Activated CD4-positive, alpha-beta T cell treated with anti-CD3 and anti-CD28 coated beads for 1 hour (primary cell): ENCODE measurements at regions not wholly inside any gene's neighbourhood (a gene's known extent, or its start where the extent isn't known, plus 50 kb on each side); places are given as distances from the start of the nearest gene placed in this dataset.
"Not testable (repeated sequence)": the region's sequence is repeated elsewhere in the genome, so short reads cannot be mapped to it uniquely, and the experiment has no call there.

Experiments used
- DNase-seq: peaks from one replicate; pipeline ENCODE4 v3.0.0-alpha.2; 2020

DNA sequence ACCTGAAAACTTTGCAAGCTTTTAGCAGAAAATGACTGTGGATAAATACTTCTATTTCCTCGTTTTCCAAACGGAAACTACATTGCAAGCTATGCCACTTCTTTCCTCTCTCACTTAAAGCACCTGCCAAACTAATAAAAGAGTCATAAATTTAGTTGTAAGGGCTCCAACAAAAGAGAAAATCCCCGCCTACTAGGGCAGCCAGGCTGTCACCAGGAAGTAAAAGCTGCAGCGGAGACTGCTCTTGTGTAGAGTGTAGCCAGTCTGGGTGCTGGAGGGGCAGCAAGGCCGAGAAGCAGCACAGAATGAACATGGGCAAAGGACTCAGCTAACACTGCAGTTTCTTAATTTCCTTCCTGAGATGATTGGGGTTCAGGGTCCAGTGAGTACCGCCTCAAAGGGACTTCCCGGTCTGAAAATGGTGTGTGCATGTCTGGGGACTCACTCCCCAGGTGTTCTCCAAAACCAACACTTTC, 89.3 kb upstream of the MAML3 start:
- DNase-seq, result no peak

DNA sequence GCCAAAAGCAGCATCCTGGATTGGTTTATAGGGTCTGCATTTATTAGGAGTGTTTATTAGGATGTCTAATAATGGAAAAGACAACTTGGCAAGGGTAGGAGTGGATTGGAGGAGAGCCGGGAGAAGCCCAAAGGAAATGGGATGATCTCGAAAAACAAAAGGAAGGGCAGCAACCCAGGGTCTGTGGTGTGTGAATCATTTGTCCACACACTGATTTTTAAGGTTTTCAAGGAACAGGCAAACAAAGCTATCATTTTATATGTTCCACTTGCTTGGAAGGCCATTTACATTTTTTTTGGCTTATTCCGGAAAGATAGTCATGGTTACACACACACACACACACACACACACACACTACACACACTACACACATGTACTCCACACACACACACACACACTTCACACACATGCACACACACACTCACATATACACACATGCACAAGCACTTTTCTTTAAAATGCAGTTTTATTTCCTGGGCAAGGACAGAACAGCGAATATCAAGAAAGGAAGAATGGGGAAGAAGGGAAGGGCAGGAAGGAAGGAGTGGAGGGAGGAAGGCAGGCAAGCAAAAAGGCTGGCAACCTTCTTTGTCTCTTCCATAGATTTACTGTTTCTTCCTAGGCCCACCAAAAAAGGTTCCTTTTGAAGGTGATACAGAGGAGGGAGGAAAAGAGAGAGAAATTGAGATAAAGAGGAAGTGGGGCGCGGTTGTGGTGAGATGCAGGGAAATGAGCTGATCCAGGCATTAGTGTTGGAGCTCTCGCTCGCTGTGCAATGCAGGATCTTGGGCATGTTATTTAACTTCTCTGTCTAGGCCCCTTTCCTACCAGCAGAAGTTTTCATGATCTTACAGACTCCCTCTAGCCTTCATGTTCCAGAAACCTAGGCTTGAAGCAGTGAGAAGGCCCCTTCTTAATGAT, 88.6 kb upstream of the MAML3 start:
- DNase-seq, result no peak

DNA sequence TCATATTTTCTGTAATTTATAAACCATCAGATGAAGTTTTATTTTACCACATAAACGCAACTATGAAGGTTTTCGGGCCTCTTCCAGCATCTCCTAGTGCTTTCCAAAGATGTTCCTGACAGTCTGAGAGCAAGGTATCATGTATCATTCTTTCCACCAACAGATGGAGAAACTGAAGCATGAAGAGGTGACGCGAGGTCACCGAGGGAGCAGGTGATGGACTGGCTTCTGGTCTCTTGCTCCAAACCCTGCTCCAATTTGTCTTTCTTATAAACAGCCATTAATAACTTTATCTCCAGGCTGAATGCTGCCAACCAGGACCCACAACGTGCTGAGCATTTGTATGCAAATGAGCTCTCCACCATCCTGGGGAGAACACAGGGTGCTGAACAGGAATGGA, 86.3 kb upstream of the MAML3 start:
- no peak for DNase-seq

DNA sequence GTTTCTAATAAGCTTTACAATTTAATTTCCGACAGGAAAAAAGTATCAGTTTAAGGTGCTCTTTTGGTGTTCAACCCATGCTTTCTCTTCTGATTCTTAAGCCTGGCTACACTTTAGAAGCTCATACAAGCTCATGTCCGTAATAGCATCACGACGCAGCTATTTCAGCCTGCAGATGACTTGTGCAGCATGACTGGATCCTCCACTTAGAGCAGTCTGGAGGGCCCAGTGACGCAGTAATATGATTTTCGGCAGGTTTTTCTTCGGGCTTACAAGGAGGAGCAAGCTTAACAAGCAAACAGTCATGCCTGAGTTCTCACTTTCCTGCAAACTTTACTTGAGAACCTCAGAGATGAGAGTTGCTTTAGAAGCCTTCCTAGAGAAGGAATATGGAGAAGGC, 85.3 kb upstream of the MAML3 start:
- no peak for DNase-seq

DNA sequence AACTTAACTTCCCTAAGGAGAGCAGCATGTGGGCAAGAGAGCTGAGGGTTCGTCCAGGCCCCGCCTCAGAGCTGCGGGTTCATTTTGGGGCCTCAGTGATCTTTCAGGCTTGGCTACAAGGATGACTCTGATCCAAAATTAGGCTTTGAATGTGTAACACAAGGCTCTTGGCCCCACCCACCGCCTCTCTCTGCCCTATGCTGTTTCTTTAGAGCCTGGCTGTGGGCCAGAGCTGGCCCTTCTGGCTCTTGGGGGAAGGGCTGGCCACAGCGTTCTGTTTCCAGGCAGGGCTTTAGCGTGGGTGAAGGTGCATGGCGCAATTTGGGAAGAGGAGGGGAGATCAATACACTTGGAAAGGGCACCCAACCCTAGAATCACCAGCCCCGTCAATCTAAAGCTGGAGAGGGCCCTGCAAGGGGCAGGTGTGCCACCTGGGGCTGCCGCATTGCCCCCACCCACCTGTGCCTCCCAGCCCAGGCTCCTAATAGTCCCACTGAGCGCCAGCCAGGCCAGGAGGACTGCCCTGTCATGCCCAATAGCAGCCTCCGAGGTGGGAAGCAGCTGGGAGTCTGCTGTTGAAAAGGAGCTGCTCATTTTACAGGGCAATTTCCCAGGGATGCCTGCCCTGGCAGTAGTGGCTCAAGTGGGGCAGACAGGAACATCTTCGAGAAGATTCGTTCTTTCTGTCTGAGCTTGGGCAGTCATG, 84.5 kb upstream of the MAML3 start:
- no peak for DNase-seq

DNA sequence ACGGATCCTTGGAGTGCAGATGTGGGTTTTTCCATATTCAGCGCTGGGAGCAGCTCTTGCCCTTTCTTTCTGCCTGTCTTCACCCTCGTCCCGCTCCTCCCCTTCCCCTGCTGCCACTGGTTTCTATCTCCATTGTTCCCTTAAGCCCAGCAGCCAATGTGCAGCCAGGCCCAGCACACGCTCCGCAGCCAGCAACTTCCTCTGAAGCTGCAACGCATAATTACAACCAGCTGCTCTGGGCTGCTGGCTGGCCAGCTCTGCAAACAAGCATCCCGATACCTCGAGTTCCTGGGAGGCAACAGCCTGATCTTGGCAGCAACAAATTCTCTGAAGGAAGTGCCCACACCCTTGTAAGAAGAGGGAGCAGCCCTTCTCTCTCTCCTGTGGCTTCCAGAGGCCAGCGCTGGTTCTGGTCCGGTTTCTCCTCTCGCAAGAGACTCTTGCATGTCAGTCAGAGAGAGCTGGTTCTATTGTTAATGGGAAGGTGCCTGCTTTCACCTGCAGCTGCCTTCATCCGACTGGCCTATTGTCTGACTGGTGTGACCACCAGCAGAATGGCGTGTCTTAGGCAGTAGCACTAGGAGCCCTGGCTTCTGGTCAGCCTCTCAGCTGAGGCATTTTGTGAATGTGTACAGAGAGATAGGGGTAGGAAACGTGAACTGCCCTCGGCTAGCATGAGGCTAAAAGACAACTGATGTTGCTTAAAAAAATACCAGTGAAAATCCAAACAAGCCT, 83.8 kb upstream of the MAML3 start:
- DNase-seq, result no peak

DNA sequence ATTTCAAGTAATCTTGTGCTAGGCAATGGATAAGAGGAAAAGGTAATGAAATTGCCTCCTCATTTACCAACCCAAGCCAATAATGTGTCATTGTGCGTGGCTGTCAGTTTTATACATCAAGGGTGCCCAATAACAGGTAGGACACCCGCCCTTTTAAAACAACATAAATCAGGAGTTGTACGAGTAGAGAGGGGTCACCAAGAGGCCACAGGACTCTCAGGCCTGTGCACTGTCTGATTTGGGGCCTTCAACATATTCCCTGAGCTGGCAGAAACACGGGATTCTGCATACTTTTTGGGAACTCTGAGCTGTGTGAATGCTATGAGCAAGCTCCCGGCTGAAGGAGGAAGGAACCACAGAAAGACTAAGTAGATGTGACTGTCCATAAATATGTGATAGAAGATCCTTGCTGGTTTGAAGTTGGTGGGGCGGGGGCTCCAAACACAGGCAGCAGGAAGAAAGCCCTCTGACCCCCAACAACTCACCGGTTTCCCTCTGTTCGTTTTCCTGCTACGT, 82.7 kb upstream of the MAML3 start:
- no peak for DNase-seq

DNA sequence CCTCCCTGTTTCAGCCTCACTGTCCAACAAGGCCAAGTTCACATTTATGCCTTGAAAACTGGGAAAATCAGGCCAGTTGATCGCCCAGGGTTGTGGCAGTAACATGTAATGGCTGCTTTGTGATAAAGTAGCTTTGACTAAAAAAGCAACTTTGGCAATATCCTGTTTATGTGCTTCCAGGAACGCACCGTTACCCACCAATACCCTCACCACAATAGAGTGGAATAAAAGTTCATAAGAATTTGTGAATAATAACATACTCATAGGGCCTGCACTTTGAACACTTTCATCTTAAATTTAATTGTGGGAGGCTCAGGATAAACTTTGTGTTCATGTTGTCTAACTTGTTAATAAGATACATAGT, 80.7 kb upstream of the MAML3 start:
- no peak for DNase-seq

DNA sequence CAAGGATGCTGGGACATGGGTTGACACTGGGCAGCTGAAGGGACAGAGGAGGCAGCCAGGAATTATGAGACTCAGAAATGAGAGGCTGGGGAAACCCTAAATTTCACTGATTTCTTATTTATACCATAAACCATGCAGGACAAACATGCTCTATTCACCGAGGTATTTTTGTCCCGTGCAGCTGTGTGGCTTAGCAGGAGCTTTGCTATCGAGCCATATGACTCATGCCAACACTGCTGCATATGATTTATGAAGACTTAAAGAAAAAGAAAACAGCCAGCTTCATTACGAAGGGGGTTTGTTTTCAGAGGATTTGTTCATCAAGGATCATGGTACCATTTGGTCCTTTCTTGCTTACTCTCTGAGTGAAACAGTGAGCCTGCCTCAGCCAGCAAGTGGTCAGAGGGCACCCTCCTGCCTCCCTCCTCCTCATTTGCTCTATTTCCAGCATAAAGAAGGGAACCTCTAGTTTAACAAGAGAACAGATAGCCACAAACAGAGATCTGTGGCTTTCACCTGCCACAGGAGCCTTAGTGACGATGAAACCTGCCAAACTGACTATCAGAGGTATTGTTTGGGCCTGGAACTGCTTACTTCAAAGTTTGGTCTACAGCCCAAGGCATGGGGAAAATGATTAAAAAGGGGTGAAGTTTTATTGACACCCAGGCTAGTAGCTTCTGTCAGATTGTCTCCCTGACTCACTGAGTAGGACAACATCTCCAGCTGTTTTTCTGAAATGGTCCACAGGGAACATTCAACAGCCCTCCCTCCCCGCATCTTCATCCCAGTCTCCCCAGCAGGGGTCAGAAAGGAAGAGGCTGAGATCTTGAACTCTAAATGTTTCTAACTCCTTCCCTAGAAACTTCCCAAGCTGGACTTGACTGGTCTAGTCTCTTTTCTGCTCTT, 80.1 kb upstream of the MAML3 start:
- DNase-seq, result no peak

DNA sequence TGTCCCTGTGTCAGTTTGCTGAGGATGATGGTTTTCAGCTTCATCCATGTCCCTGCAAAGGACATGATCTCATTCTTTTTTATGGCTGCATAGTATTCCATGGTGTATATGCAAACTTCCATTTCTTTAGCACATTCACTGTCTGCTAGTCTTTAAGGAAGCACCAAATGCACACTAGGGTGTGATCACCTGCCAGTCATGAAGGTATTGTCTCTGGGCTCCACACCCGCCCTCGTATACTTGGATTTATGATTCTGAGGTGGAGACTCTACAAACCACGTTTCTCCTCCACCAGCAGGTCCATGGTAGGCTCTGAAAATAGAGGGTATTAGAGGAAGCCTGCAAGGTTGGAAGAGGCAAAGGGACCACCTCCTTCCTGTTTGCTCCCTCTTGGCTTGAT, 75.9 kb upstream of the MAML3 start:
- DNase-seq, result no peak

DNA sequence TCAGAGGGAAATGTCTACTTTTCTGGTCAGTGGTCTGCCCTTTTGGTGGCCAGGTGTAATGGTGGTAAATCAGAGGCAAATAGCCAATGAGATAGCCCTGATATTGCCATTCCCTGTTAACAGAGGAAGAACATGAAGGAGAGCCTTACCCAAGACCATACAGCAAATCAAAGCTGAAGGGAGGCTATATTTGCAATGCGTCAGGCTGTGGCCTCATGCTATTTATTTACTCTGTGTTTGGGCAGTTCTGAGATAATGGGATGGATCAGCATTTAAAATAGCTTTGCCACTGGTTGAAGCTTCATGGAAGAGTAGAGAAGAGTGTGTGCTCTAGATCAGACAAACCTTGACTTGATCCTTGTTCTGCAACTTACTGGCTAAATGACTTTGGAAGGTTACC, 73.3 kb upstream of the MAML3 start:
- no peak for DNase-seq

DNA sequence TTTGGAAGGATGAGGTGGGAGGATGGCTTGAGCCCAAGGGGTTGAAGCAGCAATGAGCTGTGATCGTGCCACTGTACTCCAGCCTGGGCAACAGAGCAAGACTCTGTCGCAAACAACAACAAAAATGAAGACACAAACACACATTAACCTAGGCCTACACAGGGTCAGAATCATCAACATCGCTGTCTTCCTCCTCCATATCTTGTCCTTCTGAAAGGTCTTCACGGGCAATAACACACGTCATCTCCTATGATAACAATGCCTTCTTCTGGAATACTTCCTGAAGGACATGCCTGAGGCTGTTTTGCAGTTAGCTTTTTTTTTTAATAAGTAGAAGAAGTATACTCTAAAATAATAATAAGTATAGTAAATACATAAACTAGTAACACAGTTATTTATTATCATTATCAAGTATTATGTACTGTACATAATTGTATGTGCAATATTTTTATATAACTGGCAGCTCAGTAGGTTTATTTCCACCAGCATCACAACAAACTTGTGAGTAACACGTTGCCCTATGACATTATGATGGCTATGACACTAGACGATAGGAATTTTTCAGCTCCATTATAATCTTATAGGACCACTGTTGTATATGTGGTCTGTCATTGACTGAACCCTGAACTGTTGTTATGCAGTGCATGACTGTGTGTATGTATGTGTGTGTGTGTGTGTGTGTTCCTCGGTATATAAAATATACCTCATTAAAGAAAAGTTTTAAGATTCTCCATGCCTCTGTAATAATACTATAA, 69.2 kb upstream of the MAML3 start:
- DNase-seq, result no peak

DNA sequence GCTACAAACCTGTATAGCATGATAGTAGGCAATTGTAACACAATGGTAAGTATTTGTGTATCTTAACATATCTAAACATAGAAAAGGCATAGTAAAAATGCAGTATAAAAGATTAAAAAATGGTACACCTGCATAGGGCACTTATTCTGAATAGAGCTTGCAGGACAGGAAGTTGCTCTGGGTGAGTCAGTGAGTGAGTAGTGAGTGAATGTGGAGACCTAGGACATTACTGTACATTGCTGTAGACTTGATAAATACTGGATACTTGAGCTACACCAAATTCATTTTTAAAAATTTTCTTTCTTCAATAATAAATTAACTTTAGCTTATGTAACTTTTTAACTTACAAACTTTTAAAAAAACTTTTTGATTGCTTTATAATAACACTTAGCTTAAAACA, 68.2 kb upstream of the MAML3 start:
- no peak for DNase-seq

DNA sequence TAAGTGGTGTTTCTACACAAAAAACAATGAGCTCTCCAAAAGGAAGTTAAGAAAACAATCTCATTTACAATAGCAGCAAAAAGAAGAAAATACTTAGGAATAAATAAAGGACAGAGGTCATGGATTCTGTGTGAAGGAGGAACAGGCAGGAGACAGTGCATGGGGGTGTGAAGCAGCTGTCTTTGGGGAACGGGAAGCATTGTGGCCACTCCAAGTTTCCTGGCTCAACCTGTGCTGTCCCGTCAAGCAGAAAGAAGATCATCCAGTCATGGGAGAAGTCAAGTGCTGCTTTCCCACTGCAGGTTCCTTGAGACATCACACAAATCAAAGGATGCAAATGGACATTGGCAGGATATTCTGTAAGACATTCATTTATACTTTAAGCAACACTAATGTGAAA, 66.1 kb upstream of the MAML3 start:
- no peak for DNase-seq

DNA sequence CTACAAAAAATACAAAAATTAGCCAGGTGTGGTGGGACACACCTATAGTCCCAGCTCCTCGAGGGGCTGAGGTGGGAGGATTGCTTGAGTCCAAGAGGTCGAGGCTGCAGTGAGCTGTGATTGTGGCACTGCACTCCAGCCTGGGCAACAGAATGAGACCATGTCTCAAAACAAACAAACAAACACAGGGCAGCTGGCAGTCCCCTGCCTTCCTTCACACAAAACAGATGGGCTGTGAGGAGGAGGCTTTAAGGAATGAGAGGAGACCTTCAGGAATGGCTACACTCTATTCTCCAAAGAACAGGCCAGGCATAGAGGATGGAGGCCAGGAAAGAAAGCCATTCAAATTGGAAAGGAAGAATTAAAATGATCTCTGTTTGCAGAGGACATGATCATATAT, 65.6 kb upstream of the MAML3 start:
- no peak for DNase-seq

DNA sequence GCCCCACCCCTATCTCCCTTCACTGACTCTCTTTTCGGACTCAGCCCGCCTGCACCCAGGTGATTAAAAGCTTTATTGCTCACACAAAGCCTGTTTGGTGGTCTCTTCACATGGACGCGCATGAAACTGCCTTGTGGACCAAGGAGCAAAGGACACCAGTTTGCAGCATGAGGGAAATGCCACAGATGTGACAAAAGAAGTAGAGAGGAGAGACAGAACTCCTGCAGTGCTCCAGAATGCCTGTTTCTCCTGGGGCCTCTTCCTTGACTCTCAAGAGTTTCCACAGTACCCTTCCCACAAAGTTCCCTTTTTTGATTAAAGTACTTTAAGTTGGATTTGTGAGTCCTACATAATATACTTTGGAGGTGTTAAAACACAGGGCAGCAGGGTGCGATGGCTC, 65.1 kb upstream of the MAML3 start:
- DNase-seq, result not testable (repeated sequence)

DNA sequence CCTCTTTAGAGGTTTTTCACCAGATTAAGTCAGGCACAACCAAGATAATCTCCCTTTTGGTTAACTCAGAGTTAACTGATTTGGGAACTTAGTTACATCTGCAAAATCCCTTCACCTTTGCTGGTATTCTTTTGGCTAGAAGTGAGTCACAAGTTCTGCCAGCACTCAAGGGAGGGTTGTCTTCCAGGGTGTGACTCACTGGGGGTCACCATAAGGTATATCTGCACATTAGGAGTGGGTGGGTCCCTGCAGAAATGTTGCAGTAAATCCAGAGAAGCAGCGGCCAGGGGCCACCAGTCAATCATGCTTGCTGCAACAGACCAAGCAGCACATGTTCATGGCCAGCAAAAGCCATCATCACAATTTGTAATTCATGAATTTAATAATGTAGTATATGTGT, 59.8 kb upstream of the MAML3 start:
- no peak for DNase-seq

DNA sequence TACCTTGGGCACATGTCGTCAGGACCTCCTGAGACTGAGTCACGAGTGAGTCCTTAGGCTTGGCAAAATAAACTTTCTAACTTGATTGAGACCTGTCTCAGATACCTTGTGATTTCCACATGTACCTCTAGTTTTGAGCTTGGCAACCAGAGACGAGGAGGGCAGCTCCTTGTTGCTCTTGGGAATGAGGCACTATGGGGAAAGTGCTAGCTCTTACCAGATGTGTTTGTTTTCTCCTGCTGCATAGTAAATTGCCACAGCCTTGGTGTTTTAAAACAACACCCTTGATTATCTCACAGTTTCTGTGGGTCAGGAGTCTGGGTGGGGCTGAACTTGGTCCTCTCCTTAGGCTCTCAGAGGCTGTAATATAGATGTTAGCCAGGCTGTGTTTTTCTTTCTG, 59.1 kb upstream of the MAML3 start:
- no peak for DNase-seq

DNA sequence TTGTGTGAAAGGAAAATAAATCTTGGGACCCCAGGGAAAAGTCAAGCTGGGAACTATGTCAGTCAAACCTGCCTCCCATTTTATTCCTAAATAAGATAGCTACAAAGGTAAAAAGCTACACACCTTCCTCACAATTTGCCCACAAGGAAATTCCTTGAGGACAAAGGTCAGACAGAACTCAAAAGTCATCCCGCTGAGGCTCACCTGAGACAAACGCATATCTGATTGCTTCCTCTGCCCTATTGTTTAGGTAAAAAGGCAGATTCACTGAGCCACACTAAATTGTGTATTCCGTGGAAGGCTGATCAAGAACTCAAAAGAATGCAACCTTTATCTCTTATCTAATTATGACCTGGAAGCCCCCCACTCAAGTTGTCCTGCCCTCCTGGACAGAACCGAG, 58.7 kb upstream of the MAML3 start:
- DNase-seq, result no peak

DNA sequence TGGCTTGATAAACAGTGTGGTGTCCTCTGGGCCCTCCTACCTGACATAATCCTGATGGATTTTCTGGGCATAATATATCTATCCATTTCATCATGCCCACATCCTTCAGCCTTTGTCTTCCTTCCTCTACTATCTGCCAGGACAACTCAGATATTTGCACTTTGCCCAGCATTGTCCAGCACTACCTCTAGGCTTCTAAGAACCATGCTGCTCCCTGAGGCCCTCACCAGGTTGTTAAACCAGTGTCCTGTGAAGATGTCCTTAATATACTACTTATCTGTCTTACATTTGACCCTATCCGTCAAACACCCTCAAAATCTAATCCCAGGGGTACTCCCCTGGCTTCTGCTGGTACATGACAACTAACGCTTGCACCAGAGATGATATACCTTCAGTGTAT, 58.2 kb upstream of the MAML3 start:
- no peak for DNase-seq

DNA sequence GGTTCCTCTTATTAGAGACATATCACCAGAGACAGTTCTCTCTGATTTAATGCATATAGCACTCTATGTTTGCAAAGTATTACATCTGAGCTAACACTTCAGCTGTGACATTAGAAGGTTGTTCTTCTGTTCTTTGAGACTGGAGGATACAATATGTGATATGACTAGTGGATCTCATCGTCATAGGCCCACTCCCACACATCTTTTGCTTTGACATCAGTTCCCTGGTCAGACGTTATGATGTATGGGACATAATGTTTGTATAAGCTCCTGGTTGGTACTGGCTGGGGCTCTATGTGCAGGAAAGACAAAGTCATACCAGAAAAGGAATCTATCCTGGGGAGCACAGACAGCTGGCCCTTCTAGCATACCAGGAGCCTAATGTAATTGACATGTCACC, 57.7 kb upstream of the MAML3 start:
- DNase-seq, result no peak

DNA sequence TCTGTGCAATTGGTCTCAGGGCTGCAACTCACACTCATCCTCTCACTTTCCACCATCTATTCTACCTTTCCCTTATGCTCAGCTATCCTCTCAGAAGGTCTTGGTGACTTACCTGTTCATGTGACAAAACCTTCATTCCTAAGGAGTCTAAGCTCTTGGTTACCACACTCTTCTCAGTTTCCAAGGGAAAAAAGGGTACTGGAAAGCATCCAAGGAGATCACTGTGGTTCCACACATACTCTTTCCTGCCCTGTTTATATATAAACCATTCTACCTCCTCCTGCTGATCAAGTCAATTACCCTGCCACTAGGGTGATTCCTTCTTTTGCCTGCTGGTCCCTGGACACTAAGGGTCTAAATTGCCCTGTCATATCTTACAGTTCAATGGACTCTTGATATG, 57.2 kb upstream of the MAML3 start:
- no peak for DNase-seq
